GM12878 (cell line): ENCODE measurements at regions not wholly inside any gene's neighbourhood (a gene's known extent, or its start where the extent isn't known, plus 50 kb on each side); places are given as distances from the start of the nearest gene placed in this dataset.

Experiments
- ATAC-seq: fragments of 200-7000 bp; cut with Tn5 transposase; 3 replicates; pipeline ENCODE4 v1.9.1; 2020; ENCODE audit warnings: mild to moderate bottlenecking, moderate library complexity
- BruUV-seq: library from RNA; stranded (reverse); fragments of 400-500 nt; replicated peaks from 2 replicates; lab custom pipeline; 2021; lab: Mats Ljungman, UMichigan
- CTCF ChIA-PET: fragments of 300-600 bp; sonication (Branson Sonifier 250); formaldehyde crosslinking; extraction: SDS; loops from one replicate; lab custom pipeline; 2021; ENCODE audit warnings: inconsistent platforms; lab: Yijun Ruan, JAX
- POLR2A ChIA-PET: fragments of 350-600 bp; formaldehyde crosslinking; extraction: SDS; loops from one replicate; lab custom pipeline; 2021; ENCODE audit warnings: inconsistent platforms; lab: Charles Lee
- RAD21 ChIA-PET: fragments of 300-600 bp; sonication (Branson Sonifier 250); formaldehyde crosslinking; loops from one replicate; lab custom pipeline; 2023; ENCODE audit warnings: antibody characterized with exemption; ENCODE audit not compliant: unreplicated experiment; lab: Charles Lee
- SMC1A ChIA-PET: fragments of 300-600 bp; sonication (Branson Sonifier 250); formaldehyde crosslinking; loops from one replicate; lab custom pipeline; 2023; ENCODE audit not compliant: unreplicated experiment, uncharacterized antibody; lab: Charles Lee
- DNase-seq: peaks from one replicate; pipeline ENCODE4 v3.0.0-alpha.2; 2011; ENCODE audit warnings: low read depth, low spot score
- FAIRE-seq: peaks from 3 replicates; lab custom pipeline; 2011; peaks lifted over from hg19 to GRCh38; lab: Jason Lieb, UNC
- H2AFZ ChIP-seq: 2 replicates; pipeline ENCODE4 v1.6.0; 2011; ENCODE audit warnings: low read depth, low read length, control low read depth; ENCODE audit not compliant: control insufficient read depth
- H3K27ac ChIP-seq: 2 replicates; pipeline ENCODE4 v1.5.1; 2011; ENCODE audit warnings: control low read depth; ENCODE audit not compliant: control insufficient read depth, insufficient read depth
- H3K27me3 ChIP-seq, 2 experiments: replicated peaks in 1 of 2; 2 replicates each; pipeline versions ENCODE4 v1.6.0 to v1.6.1; 2011; ENCODE audit warnings: low read length in 1 of 2; ENCODE audit not compliant: control insufficient read depth in 2 of 2, insufficient read depth in 2 of 2
- H3K36me3 ChIP-seq, 2 experiments: 2 replicates each; pipeline ENCODE4 v1.5.1; 2011; ENCODE audit warnings: low read length in 1 of 2; ENCODE audit not compliant: control insufficient read depth in 2 of 2, insufficient read depth in 2 of 2
- H3K4me1 ChIP-seq: 2 replicates; pipeline ENCODE4 v1.6.1; 2011; ENCODE audit warnings: mild to moderate bottlenecking, low read length, moderate library complexity, mixed read lengths; ENCODE audit not compliant: control insufficient read depth, insufficient read depth
- H3K4me2 ChIP-seq: 2 replicates; pipeline ENCODE4 v1.6.0; 2011; ENCODE audit warnings: control low read depth; ENCODE audit not compliant: control insufficient read depth, insufficient read depth
- H3K4me3 ChIP-seq: fragments of 200-600 bp; sonication (generic); 2 replicates; pipeline ENCODE4 v1.5.1; 2016
- H3K79me2 ChIP-seq: 2 replicates; pipeline ENCODE4 v1.6.0; 2011; ENCODE audit warnings: low read length; ENCODE audit not compliant: control insufficient read depth, insufficient read depth
- H3K9ac ChIP-seq: 2 replicates; pipeline ENCODE4 v1.8.0; 2011; ENCODE audit warnings: low read length, control low read depth, mixed read lengths; ENCODE audit not compliant: control insufficient read depth, insufficient read depth
- H3K9me3 ChIP-seq: replicated peaks from 3 replicates; pipeline ENCODE4 v1.5.1; 2011; ENCODE audit warnings: mild to moderate bottlenecking, low read length; ENCODE audit not compliant: control insufficient read depth, insufficient read depth
- H4K20me1 ChIP-seq: 2 replicates; pipeline ENCODE4 v1.6.0; 2011; ENCODE audit not compliant: control insufficient read depth, insufficient read depth
- ATF7 ChIP-seq: fragments of 450-650 bp; IDR thresholded peaks from 2 replicates; pipeline ENCODE4 v1.6.1; 2016; ENCODE audit warnings: low read depth, mild to moderate bottlenecking
- BACH1 ChIP-seq: fragments of 450-650 bp; IDR thresholded peaks from 2 replicates; pipeline ENCODE4 v1.6.1; 2017; ENCODE audit warnings: mild to moderate bottlenecking, borderline replicate concordance
- CHD2 ChIP-seq: IDR thresholded peaks from 2 replicates; pipeline ENCODE4 v1.6.1; 2011; ENCODE audit warnings: low read depth, low read length, improper control_type of control experiment, borderline replicate concordance
- DPF2 ChIP-seq: fragments of 450-650 bp; IDR thresholded peaks from 2 replicates; pipeline ENCODE4 v1.6.1; 2017; ENCODE audit warnings: mild to moderate bottlenecking
- EED ChIP-seq: sonication (generic); IDR thresholded peaks from 2 replicates; pipeline ENCODE4 v1.6.1; 2016; ENCODE audit warnings: antibody characterized with exemption, low read depth
- EP300 ChIP-seq, 2 experiments: fragments of 150-350 bp in 1 of 2; IDR thresholded peaks; 2 replicates each; pipeline ENCODE4 v1.6.1; 2011 to 2012; ENCODE audit warnings: low read depth in 2 of 2, low read length in 2 of 2, borderline replicate concordance in 1 of 2, improper control_type of control experiment in 1 of 2, inconsistent platforms in 1 of 2; ENCODE audit not compliant: control insufficient read depth in 1 of 2
- ESRRA ChIP-seq: IDR thresholded peaks from 2 replicates; pipeline ENCODE4 v1.6.1; 2012; ENCODE audit warnings: mild to moderate bottlenecking, low read length, improper control_type of control experiment
- IRF4 ChIP-seq: IDR thresholded peaks from 2 replicates; pipeline ENCODE4 v1.6.1; 2011; ENCODE audit warnings: low read depth, low read length
- KDM1A ChIP-seq: fragments of 200-600 bp; sonication (generic); IDR thresholded peaks from 2 replicates; pipeline ENCODE4 v1.6.1; 2016; ENCODE audit warnings: borderline replicate concordance
- NFYB ChIP-seq: IDR thresholded peaks from 2 replicates; pipeline ENCODE4 v1.6.1; 2011; ENCODE audit warnings: low read depth, mild to moderate bottlenecking, low read length, improper control_type of control experiment, moderate library complexity; ENCODE audit not compliant: insufficient read depth
- POLR2A ChIP-seq: IDR thresholded peaks from 2 replicates; pipeline ENCODE4 v1.6.1; 2011; ENCODE audit warnings: low read depth, mild to moderate bottlenecking, low read length
- POU2F2 ChIP-seq: IDR thresholded peaks from 3 replicates; pipeline ENCODE4 v1.6.1; 2011; ENCODE audit warnings: low read depth, mild to moderate bottlenecking, low read length, borderline replicate concordance
- RBBP5 ChIP-seq: fragments of 200-600 bp; sonication (generic); conservative IDR thresholded peaks from 2 replicates; pipeline ENCODE4 v1.6.1; 2016
- SMAD5 ChIP-seq: IDR thresholded peaks from 2 replicates; pipeline ENCODE4 v1.6.1; 2016; ENCODE audit warnings: antibody characterized with exemption, low read depth
- SPI1 ChIP-seq: IDR thresholded peaks from 2 replicates; pipeline ENCODE4 v1.6.1; 2011; ENCODE audit warnings: low read depth, mild to moderate bottlenecking, low read length, moderate library complexity, borderline replicate concordance; ENCODE audit not compliant: insufficient read depth
- SRF ChIP-seq, 2 experiments: IDR thresholded peaks; 2 replicates each; pipeline ENCODE4 v1.6.1; 2011; ENCODE audit warnings: low read depth in 2 of 2, low read length in 2 of 2, mild to moderate bottlenecking in 1 of 2, moderate library complexity in 1 of 2
- TCF12 ChIP-seq: IDR thresholded peaks from 2 replicates; pipeline ENCODE4 v1.6.1; 2011; ENCODE audit warnings: low read depth, mild to moderate bottlenecking, low read length
- ZNF217 ChIP-seq: fragments of 450-650 bp; IDR thresholded peaks from 2 replicates; pipeline ENCODE4 v1.6.1; 2017; ENCODE audit warnings: antibody characterized with exemption, mild to moderate bottlenecking
- WGBS: methylation state at CpG from one replicate; pipeline ENCODE4 v1.1.6; 2016; ENCODE audit warnings: low lambda C conversion rate; ENCODE audit not compliant: insufficient replicate concordance, insufficient coverage; ENCODE audit errors: missing lambda C conversion rate; 5-methylcytosine and 5-hydroxymethylcytosine counted together
- in situ Hi-C: fragments of 300-500 bp; cut with MboI; formaldehyde crosslinking; loops from 9 replicates; pipeline ENCODE4 v1.14.3; 2018; ENCODE audit warnings: mixed read lengths
- intact Hi-C: fragments of 100-400 bp; cut with micrococcal nuclease; formaldehyde crosslinking; loops from one replicate; pipeline ENCODE4 v1.14.2; 2022; ENCODE audit not compliant: unreplicated experiment
- TF ChIP-seq, protein P1 (sequence below): fragments of 450-650 bp; IDR thresholded peaks from 2 replicates; pipeline ENCODE4 v1.6.1; 2017; ENCODE audit warnings: borderline replicate concordance
- TF ChIP-seq, protein P2 (sequence below): IDR thresholded peaks from 2 replicates; pipeline ENCODE4 v1.6.1; 2011; ENCODE audit warnings: mild to moderate bottlenecking, low read depth, low read length, moderate library complexity; ENCODE audit not compliant: insufficient replicate concordance

DNA sequence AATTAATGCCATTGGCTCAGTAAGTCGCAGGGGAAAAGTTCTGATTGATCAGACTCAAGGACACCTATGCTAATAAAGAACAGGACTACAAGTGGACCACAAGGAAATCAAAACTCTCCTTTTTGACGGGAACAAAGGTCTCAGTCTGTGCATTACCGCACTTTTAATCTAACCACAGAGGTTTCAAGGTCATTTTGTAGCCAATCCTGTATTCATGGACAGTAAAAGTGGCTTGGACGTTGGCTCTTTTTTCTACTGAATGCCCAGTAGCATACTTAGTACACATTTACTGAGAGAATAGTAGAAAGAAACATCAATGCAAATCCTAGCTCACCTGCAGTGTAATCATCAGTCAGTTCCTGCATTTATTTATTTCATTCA lies 471.9 kb downstream of the PID1 start (continued):
- TF ChIP-seq TCF12 (no peak), POU2F2 (no peak), CHD2 (no peak), KDM1A (no peak), EP300 (IDR thresholded peaks at IDR 0.05; ENCODE audit: borderline replicate concordance in 1 of 2, control insufficient read depth in 1 of 2, low read depth in 2 of 2, low read length in 2 of 2) (no peak), SPI1 (no peak)
- TF ChIP-seq, protein P1, sequence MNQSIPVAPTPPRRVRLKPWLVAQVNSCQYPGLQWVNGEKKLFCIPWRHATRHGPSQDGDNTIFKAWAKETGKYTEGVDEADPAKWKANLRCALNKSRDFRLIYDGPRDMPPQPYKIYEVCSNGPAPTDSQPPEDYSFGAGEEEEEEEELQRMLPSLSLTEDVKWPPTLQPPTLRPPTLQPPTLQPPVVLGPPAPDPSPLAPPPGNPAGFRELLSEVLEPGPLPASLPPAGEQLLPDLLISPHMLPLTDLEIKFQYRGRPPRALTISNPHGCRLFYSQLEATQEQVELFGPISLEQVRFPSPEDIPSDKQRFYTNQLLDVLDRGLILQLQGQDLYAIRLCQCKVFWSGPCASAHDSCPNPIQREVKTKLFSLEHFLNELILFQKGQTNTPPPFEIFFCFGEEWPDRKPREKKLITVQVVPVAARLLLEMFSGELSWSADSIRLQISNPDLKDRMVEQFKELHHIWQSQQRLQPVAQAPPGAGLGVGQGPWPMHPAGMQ = no peak

DNA sequence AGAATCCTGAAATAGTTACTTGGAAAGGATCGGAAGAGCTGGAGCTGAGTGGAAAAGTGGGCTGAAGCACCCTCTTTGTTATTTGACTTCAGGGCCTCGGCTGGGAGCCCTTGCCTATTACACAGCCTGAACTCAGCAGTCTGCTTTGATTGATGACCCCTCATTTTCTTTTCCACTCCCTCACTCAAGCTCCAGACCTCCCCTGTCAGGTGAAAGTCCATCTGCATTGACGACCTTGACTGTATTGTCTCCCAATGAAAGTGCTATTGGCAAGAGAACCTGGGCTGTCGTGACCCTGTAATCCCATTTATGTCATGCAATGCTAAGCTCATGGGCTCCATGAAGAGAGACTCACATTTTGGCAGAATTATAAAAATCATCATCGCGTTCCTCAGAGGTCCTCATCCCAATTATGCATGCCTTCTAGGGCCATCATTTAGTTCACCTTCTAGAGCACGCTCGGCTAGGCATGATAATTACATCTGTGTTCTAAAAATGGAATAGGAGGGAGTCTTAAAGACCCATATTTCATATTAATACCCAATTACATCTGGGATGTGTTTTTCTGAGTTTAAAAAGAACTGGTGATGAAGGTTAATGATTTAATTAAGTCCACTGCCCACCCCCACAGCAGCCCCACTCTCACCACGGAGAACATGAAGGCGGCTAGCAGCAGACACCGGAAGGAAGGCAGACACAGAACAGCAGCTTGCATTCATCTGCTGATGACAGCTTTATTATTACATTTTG lies 472.5 kb downstream of the PID1 start:
- no peaks in the 10 kb centered on the region for H3K36me3 ChIP-seq
- DNase-seq (no peak), FAIRE-seq (no peak), ATAC-seq (no peak)
- no peak overlapping the region for H3K4me2 ChIP-seq
- no TSS peak for BruUV-seq
- 40% methylated on average over 11 of the region's 11 CpGs for WGBS
- POLR2A ChIA-PET = interaction anchor here (0.6 kb wide), 1 partner anchor 8 kb away, joined by 3 read pairs; no protein-coding TSS in a partner anchor
- no peaks in the 10 kb centered on the region for H4K20me1 ChIP-seq
- intact Hi-C loops = no loop called here
- H3K27me3 ChIP-seq = no peaks in the 10 kb centered on the region
- no peak for TF ChIP-seq SRF (IDR thresholded peaks at IDR 0.05; ENCODE audit: low read depth in 2 of 2, low read length in 2 of 2)
- TF ChIP-seq POLR2A = no peak
- TF ChIP-seq EP300 (IDR thresholded peaks at IDR 0.05; ENCODE audit: borderline replicate concordance in 1 of 2, control insufficient read depth in 1 of 2, low read depth in 2 of 2, low read length in 2 of 2) = no peak
- TF ChIP-seq ESRRA = no peak
- no peak for TF ChIP-seq RBBP5
- no peak for TF ChIP-seq BACH1
- TF ChIP-seq ZNF217 = no peak
- no peak for TF ChIP-seq ATF7
- TF ChIP-seq TCF12 = no peak
- no peak for TF ChIP-seq DPF2
- TF ChIP-seq SMAD5 = no peak
- TF ChIP-seq, protein P2, sequence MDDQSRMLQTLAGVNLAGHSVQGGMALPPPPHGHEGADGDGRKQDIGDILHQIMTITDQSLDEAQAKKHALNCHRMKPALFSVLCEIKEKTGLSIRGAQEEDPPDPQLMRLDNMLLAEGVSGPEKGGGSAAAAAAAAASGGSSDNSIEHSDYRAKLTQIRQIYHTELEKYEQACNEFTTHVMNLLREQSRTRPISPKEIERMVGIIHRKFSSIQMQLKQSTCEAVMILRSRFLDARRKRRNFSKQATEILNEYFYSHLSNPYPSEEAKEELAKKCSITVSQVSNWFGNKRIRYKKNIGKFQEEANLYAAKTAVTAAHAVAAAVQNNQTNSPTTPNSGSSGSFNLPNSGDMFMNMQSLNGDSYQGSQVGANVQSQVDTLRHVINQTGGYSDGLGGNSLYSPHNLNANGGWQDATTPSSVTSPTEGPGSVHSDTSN = no peak
- TF ChIP-seq IRF4 = no peak
- TF ChIP-seq EED = no peak
- TF ChIP-seq NFYB = no peak
- RAD21 ChIA-PET = no interaction called here
- no peak overlapping the region for H3K9ac ChIP-seq
- no peaks in the 10 kb centered on the region for H3K9me3 ChIP-seq
- H3K4me3 ChIP-seq = no peak overlapping the region
- no peaks in the 10 kb centered on the region for H3K79me2 ChIP-seq
- H3K4me1 ChIP-seq = no peaks in the 10 kb centered on the region
- no peak overlapping the region for H2AFZ ChIP-seq
- H3K27ac ChIP-seq = no peak overlapping the region
- CTCF ChIA-PET = interaction anchor here (0.7 kb wide), 1 partner anchor 780 kb away, joined by 3 read pairs; no protein-coding TSS in a partner anchor
- SMC1A ChIA-PET = interaction anchor here (1.3 kb wide), 1 partner anchor 42 kb away, joined by 3 read pairs; no protein-coding TSS in a partner anchor
- in situ Hi-C loops = no loop called here
